IPS-NIHi7 (cell line): ENCODE measurements at regions not wholly inside any gene's neighbourhood (a gene's known extent, or its start where the extent isn't known, plus 50 kb on each side); places are given as distances from the start of the nearest gene placed in this dataset.

ENCODE experiments used
- DNase-seq: peaks from one replicate; pipeline ENCODE4 v3.0.0; 2012; ENCODE audit warnings: mixed read lengths; ENCODE audit errors: extremely low spot score

DNA sequence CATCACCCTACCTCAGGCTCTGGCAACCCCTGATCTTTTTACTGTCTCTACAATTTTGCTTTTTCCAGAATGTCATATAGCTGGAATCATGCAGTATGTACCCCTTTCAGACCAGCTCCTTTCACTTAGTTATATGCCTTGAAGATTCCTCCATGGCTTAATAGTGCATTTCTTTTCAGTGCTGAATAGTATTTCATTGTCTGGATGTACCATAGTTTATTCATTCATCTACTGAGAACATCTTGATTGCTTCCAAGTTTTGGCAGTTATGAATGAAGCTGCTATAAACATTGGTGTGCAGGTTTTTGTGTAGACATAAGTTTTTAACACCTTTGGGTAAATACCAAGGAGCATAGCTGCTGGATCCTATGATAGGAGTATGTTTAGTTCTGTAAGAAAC, 50.8 kb upstream of the ANP32A start:
- no peak for DNase-seq

DNA sequence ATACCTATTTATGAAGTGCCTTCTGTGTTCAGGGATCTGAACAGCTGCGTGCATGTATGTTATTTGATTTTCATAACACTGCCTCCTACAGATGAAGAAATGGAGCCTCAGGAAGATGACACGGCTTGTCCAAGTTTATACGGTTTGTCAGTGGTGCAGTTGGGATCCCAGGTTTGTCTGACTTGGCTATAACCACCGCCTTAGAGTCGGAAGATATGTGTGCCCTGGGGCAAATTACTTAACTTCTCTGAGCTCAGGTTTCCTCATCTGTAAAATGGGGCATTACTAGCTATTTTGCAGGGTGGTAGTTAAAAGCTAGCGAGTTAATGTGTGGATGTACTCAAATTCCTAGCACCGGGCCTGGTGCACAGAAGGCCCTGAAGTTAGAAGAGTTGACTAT, 54.1 kb upstream of the ANP32A start:
- DNase-seq = no peak

DNA sequence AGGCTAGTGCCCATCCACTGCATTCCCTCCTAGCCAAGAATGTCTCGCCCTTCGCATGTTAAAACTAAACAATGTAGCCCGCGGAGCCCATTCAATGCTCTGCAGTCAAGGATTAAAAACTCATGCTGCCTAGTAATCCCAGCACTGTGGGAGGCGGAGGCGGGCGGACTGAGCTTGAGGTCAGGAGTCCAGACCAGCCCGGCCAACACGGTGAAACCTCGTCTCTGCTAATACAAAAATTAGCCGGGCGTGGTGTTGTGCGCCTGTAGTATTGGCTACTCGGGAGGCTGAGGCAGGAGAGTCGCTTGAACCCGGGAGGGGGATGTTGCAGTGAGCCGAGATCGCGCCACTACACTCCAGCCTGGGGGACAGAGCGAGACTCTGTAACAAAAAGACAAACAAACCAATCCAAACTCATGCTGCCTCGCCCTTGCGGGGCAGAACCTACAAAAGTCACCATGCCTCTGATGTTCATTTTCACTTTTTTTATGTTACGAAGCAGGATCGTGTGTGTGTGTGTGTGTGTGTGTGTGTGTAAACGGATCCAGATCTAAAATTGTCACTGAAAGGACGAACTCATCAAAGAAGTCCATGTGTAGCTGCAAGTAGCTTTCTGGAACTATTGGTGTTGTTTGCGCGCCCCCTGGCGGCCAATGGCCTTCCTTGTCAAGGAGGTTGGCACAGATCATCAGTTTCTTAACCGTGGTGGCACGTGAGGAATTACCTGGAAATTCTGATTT, 54.8 kb upstream of the SPESP1 start:
- DNase-seq = peak; percentile 88

DNA sequence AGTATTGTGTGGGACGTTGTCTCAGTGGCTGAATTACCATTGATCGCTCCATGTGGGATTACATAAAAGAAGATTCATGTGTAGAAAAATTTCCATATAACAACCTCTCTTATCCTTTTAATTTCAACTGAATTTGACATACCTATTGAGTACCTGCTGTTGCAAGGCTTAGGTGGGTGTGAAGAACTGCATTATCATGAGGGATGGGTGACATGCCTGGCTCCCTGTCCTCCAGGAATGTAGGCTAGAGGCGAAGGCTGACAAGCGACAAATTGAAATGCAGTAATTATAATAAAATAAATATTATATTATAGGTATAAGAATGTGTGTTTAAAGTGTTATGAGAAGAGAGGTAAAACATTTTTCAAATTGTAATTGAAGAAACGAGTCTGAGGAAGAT, 52.7 kb upstream of the SPESP1 start:
- DNase-seq = no peak

DNA sequence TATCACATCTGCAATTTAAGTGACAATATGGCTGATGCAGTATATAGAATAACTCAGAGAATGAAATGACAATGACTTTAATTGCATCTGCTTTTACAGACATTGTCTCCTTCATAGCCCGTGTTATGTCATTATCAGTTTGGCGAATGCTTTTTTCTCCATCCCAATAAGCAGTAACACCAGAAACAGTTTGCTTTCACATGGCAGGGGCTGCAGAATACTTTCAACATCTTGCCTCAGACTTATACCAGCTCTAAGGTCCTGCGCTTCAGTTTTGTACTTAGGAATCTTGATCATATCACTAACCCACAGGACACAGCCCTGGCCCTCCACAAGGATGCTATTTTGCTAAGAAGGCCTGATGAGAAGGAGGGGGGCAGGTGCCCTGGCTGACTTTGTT, 49.9 kb upstream of the SPESP1 start:
- DNase-seq = no peak
